ENCODE measurements at regions not wholly inside any gene's neighbourhood (a gene's known extent, or its start where the extent isn't known, plus 50 kb on each side); places are given as distances from the start of the nearest gene placed in this dataset.

DNA sequence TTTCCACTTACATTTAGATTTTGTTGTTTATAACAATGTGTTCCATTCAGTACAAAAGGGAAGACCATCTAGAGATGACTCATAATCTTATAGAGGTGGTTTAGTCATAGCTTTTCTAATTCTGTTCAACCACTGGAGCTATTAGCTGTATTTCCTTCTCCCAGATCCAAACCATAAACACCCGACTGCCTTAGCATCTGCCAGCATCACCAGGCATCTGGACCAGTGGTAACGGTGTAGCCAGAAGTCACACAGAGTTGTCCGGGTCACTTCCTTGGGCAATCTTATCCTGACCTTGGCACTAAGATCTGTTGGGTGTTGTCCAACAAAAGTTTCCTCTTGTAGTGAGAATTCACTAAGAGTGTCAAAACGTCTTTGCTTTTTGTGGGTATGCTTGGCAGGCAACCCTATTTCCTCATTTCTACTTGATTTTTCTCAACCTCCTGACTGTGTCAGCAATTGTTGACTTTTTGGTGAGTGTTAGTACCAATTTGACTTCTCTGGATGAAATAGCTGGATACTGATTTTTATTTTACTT lies 372.1 kb upstream of the B3GALT2 start:
- DNase-seq, result peak; percentile 21

DNA sequence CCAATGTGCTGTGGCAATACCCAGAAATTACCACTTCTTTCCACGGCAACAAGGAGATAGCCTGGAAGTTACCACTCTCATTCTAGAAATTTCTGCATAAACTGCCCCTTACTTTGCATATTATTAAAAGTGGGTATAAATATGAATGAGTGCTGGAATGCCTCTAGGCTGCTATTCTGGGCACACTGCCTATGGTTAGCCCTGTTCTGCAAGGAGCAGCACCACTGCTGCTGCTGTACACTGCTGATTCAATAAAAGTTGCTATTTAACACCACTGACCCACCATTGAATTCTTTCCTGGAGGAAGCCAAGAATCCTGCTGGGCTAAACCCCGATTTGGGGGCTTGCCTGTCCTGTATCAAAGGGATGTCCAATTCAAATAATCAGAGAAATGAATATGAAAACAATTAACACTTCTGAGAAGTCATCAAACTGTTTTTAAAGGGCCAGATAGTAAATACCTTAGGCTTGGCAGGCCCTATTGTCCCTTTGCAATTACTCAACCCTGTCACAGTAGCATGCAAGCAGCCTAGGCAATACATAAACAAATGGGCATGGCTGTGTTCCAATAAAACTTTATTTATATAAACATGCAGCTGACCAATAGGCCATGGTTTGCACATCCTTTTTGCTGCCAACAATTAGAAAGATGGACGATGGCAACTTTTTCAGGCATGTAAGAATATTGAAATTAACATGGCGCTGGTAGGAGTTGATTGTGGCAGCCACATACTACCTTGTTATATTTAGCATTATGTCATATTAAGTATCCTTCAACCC lies 369.4 kb upstream of the B3GALT2 start:
- DNase-seq, result no peak

DNA sequence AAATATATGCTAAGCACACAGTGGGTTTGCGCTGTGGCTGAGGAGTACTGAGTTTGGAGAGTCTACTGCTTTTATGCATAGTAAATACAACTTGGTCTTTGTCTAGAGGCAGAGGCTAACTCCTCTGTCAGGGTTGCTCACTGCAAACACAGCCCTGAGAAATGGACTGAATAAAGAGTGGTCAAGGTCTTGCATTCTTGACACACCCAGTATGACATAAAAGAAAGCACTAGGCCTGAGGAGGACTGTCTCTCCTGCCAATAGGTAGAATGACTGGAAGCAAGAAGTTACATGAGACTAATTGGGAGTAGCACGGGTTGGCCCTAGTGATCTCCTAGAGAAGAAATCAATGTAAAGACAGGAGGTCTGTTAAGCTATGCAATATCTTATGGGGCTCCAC lies 367.2 kb upstream of the B3GALT2 start:
- no peak for DNase-seq

DNA sequence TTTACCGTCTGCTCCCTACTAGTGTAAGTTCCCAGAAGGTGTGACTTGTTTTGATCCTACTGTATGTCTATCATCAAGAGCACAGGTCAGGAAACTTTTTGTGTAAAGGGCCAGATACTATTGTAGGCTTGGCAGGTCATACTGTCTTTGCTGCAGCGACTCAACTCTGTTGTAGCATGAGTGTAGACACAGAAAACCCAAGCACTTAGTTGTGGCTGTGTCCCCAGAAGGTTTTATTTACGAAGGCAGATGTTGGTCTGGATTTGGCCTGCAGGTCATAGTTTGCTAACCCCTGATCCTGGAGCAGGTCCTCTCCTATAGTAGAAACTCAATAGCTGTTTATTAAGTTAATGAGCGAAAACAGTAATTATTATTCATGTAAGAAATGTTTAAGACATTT lies 365.9 kb upstream of the B3GALT2 start:
- DNase-seq, result no peak

DNA sequence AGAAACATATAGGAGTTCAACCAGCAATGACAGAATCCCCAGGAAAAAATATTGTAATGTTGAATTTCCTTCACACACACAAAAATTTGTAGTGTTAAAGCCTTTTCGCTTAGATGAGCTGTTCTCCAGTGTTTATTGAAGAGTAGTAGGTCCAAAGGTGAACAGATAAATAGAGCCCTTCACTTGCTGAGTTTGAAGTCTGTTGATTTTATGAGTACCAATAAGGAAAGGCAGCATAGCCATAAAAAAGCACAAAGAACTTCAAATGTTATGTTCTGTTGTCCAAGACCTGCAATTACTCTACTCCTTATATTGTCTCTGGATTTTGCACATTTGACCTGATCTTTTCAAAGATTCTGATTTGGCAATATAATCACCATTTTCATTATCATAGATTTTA lies 362.7 kb upstream of the B3GALT2 start:
- no peak for DNase-seq

DNA sequence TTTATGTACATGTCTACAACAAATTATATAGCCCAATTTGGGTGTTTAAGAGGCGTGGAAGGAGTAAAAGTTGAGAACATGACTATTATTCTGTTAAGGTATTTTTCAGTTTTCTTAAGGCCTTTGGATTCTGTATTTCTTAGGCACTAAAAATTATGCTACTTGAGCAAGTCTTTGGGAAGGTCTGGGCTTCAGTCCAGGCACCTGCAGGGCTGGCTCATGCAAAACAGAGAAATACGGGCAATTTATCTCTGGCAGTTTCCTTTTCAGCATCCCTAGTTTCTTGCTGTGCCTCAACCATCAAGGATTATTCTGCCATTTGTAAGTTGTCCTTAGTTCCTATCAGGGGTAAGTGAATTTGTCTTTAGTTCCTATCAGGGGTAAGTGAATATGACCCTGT lies 358.8 kb upstream of the B3GALT2 start:
- DNase-seq, result no peak

DNA sequence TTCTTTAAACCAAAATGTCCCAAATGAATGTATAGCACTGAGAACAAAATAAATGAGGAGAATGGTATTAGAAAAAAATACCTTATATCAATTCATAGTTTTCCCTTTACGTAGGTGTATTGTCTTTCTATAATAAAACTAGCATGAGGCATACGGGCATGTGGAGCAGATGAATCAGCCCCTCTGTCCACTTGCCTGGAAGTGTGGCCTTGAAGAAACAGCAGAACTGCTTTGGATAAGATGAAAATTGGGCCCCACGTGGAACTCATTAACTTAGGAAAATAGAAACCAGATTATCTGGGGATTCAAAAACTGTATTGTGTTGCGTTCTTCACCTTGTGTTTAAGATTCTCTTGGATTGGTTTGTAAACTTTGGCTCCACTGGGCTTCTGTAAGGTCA lies 356.8 kb upstream of the B3GALT2 start:
- DNase-seq, result no peak

DNA sequence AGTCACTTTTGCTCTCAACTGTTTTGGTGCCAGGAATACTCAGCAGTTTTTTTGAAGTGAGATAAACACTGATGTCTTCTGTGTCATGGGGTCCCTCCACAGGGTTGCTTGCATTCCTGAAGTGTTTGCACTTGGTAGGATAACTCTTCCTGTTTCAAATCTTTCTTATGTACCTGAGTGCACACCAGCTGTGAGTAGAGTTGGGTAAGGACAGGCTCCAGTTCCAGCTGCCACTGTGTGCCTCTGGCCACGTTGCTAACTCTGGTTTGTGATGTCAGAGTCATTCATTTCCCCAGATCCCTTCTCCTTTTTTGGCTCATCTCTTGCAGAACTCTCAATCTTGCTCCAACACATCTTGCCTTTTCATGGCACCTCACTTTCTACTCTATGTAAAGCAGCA lies 356.3 kb upstream of the B3GALT2 start:
- no peak for DNase-seq

DNA sequence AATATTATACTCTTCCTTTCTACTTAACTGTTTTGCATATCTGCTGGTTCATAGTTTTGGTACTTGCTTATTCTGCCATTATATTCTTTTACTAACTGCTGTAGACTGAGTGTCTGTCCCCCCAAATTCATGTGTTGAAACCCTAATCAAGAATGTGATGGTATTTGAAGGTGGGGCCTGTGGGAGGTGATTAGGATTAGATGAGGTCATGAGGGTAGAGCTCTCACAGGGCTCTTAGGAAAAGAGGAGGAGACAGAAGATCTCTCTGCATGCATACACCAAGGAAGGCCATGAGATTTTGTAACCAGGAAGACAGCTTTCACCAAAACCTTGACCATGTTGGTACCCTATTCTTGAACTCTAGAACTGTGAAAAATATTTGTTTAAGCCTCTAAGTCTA lies 354.1 kb upstream of the B3GALT2 start:
- DNase-seq, result peak; percentile 35

DNA sequence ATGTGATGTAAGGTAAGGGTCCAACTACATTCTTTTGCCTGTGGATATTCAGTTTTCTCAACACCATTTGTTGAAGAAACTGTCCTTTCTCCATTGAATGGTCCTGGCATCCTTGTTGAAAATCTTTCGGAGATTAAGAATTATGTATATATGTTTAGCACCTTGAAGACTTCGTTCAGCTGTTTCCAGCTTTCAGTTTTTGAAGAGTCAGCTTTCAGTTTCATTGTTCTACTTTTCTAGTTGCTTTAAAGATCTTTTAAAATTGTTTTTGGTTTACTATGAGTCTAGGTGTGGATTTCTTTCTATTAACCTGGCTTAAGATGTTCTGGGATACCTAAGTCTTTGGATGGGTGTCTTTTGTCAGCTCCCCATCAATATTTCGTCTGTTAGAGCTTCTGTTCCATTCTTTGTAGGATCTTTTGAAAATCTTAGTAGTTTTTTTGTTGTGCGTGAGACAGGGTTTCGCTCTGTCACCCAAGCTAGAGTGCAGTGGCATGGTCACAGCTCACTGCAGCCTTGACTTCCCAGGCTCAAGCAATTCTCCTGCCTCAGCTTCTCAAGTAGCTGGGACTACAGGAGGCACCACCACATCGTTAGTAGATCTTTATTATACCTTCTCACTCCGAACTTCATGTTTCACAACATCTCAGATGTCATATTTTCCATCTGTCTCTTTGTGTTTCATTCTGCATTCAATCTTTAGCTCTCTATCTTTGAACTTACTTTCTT lies 353.5 kb upstream of the B3GALT2 start:
- peak; percentile 49 for DNase-seq

DNA sequence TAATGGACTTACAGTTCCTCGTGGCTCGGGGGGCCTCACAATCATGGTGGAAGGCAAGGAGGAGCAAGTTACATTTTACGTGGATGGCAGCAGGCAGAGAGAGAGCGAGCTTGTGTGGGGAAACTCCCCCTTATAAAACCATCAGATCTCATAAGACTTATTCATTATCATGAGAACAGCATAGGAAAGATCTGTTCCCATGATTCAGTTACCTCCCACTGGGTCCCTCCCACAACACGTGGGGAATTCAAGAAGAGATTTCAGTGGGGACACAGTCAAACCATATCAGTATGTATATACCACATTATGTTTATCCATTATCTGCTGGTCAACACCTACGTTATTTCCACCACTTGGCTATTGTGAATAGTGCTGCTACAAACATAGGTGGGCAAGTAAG lies 352.3 kb upstream of the B3GALT2 start:
- DNase-seq, result peak; percentile 69

DNA sequence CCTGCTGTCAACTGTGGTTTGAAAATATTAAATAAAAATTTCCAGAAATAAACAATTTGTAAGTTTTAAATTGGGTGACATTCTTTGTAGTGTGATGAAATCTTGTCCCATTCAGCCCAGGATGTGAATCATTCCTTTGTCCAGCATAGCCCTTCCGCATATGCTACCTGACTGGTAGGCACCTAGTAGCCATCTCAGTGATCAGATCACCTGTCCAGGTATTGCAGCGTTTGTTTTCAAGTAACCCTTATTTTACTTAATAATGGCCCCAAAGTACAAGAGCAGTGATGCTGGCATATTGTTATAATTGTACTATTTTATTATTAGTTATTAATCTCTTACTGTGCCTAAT lies 351.6 kb upstream of the B3GALT2 start:
- DNase-seq, result no peak

DNA sequence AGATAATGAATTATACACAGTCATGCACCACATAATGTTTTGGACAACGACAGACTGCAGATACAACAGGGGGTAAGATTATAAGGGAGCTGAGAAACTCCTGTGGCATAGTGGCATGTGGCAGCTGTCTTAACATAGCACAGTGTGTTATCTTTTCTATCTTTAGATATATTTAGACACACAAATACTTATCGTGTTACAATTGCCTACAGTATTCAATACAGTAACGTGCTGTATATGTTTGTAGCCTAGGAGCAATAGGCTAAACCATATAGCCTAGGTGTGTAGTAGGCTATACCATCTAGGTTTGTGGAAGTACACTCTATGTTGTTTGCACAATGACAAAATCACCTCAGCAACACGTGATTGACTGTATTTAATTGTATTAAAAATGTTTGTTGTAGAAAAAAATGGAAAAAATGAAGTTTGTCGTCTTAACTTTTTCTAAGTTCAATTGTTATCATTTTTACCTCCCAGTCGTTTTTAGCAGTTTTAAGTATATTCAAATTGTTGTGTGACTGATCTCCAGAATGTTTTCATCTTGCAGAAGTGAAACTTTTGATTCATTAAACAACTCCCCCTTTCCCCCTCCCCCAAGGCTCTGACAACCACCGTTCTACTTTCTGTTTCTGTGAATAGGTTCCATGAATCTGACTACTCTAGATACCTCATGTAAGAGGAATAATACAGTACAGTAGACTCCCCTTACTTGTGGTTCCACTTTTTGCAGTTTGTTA lies 351.0 kb upstream of the B3GALT2 start:
- DNase-seq, result peak; percentile 85

DNA sequence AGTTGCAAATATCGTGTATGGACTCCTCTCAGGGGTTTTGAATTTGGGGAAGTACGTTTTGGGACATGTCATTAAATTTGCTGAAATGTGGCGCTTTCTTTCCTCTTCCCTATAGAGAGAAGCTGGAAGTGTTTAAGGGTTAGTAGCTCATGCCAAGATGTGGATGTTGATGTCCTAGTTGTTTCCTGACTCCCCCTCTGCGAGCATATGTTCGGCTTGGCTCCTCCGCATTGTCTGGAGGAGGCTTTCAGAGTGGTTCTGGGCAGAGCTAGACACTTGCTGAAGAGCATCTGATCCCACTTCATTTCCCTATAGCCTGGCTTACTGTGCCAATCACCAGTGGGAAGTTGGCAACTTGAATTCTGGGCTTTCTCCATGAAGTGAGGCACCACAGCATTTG lies 347.4 kb upstream of the B3GALT2 start:
- DNase-seq, result no peak

DNA sequence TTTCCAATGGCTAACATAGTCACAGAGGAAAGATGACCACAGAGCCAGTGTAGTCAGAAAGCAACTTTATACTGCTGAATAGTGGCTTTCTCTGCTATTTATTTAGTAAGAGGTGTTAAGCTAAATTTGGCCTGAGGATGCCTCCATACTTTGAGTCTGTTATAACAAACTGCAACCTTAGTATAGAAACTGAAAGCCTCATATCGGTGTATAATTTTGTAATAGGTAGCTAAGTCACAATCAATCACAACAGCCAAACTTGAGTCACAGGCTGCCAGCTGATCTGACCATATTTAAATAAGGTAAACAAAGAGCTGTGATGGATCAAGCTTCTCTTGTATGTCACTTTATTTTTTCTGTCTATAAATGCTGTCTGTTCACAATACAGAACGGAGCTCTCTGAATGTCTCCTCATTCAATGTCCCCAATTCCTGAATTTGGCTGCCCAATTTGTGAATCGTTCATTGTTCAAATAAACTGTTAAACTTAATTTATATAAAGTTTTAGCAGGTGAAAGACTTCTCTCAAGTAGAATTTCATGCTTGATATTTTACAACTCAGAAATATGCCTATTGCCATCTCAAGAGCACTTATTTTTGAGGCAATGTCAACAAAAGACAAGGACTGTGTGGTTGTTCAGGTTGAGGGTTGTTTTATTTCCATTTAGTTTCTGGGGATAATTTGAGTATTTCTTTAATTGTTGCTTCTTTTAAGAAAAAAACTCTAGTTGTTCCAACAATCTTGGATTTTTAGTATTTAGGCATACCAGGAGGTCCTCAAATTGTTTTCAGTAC lies 339.7 kb upstream of the B3GALT2 start:
- DNase-seq, result no peak

DNA sequence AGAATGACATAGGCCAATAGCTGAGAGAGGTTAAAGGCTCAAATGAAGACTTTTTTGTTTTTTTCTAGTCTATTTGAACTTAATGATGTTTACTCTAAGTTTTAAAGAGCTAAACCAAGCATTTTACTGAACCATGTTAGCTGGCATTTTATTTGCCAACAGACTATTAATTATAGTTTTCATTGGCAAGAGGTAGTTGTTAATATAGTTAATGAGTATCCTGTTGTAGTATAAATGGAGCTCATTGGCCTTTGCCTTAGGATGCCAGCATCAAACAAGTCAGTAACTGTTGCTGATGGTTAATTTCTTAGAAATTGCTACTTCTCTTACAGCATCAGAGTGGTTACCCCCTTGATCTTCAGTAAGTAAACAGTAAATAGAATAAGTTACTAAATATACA lies 339.0 kb upstream of the B3GALT2 start:
- DNase-seq, result no peak

DNA sequence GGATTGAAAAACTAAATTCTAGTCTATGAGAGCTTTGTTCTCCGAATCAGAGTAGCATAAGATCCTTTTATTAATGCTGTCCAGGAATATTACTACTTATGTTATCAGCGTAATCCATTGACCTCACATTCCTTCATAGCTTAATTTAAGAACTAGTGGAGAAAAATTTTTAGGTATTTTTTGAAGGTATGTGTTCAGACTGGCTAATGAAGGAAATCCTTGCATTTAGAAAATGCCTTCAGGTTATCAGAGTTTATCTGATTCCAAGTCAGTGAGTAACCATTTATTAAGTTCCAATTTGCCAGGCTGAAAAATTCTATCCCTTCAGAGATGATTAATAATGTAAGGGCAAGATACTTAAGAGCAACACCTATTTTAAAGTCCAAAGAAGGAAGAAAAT lies 338.2 kb upstream of the B3GALT2 start:
- DNase-seq, result no peak

DNA sequence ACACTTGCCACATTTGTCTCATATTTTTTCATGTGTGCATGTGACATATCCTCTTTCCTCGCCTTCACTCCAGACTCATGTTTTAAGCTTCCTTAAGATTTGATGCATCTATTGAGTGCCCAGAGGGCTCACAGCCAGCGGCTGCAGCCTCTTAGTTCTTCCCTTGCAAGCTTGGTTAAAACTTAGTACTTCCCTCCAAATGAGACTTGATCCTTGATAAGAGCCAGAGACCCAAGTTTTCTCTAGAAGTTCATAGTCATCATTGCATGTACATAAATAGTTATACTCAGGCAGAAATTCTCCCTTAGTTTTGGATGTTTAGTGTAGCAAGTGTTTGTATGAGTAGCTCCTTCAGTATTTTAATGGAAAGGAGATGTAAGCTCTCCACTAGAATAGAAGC lies 337.6 kb upstream of the B3GALT2 start:
- no peak for DNase-seq

DNA sequence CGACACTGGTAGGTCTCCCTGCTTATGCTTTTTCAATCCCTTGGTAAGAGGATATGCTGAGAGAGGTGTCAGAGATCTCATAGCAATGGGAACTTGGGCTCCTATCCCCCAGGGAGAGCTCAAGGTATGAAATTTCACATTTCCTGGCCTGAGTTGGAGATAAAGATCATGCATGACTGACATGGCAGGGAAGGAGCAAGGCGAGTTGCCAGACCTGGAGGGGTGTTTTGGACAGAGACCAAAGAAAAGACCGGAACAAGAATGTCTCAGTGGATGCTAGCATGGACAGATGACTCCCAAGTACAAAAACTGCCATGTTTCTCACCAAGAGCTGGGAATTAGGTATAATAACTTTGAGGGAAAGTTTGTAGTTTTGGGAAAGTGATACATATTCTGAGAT lies 334.1 kb upstream of the B3GALT2 start:
- DNase-seq, result no peak

DNA sequence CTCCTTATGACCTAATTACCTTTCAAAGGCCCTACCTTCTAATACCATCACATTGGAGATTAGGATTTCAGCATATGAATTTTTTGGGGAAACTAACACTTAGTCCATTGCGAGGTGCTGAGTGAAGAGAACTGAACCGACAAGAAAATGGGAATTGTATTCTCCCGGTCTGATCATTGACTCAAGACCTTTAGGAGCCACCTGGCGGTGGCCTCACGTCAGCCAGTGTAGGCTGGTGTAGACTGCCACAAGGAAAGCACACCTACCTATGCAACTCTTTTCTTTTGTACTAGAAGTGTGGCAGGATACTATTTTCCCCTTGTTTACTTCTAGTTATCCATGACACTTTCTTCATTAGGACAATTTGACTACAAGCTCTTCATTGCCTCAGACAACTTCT lies 333.5 kb upstream of the B3GALT2 start:
- no peak for DNase-seq

DNA sequence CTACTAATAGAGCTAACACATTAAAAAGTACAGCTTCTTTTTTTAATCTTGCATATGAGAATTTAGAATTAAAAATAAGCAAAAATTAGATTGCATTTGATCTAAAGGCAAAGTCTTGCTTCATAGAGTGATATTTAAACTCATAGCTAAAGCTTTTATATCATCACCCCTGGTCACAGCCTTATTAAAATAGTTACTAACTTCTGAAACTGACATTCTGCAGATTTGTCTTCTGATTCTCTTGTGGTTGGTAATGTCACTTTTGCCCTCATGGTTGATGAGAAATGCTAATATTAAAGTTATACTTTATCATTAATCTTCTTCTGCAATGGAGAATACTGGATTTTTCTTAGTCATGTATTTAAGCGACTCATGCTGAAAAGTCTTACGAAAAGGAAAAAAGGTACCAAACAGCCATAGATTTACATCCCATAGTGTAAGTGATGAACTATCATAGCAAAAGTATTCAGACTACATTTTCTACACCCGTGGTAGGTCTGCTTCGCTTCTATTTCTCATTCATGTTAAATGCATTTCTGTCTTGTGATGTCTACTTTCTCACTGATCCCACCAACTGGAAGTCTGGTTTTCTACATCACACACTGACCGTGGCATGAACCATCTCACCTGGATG lies 330.5 kb upstream of the B3GALT2 start:
- no peak for DNase-seq

DNA sequence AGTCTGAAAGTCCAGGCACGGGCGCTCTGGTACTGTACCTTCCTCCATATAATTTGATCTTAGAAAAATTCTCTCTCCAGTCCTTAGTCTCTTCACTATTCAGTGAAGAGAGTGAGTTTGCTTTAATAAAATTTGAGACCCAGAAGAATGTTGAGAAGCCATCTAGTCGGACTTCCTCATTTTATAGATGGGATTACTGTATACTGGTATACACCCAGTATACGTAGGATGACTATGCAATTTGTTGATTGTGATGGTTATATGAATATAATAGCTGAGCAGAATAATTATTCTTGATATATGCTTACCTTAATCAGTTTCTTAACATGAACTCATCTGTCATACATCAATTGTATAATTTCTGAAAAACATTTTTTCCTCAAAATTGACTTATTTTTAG lies 328.0 kb upstream of the B3GALT2 start:
- DNase-seq, result no peak

DNA sequence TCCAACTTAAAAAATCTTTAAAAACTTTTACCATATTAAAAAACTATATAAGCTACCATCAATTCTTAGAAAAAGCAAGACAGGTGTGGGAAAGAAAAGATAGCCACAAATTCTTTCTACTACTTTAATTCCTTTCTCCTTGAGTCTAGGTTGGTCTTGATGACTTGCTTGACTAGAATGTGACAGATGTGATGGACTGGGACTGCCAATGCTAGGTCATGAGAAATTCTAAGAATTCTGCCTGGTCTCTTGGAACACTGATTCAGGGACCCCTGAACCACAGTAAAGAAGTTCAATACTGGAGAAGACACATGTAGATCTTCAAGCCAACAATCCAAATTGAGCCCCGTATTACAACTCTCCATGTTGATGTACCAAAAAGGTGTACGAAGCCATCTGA lies 326.6 kb upstream of the B3GALT2 start:
- DNase-seq, result no peak

Measured in stimulated activated CD4-positive, alpha-beta T cell treated with anti-CD3 and anti-CD28 coated beads, Interleukin-4, amount 100 ng/mL, for 24 hours (primary cell).